ENCODE measurements at regions not wholly inside any gene's neighbourhood (a gene's known extent, or its start where the extent isn't known, plus 50 kb on each side); places are given as distances from the start of the nearest gene placed in this dataset.

GRCh38 chr13:99133848-99134247 is 66.8 kb upstream of the UBAC2 start:
- no peak for DNase-seq (ENCODE audit: low read depth, low spot score)
- Histone ChIP-seq H3K27me3 (ENCODE audit: insufficient read depth, low read length) (no peaks in the 10 kb centered on the region), H4K20me1 (ENCODE audit: insufficient read depth) (no peaks in the 10 kb centered on the region), H3K9me2 (ENCODE audit: insufficient read depth) (no peaks in the 10 kb centered on the region), H3K9me3 (ENCODE audit: control insufficient read depth in 1 of 2, insufficient read depth in 1 of 2, low read depth in 1 of 2, low read length in 2 of 2) (no peaks in the 10 kb centered on the region), H3K27ac (ENCODE audit: low read depth, low read length) (no peak overlapping the region), H3K79me2 (ENCODE audit: insufficient read depth, low read length) (no peaks in the 10 kb centered on the region), H3K4me1 (ENCODE audit: control insufficient read depth in 1 of 2, insufficient read depth in 2 of 2, low read length in 2 of 2) (no peaks in the 10 kb centered on the region), H3K4me3 (replicated peaks in 1 of 2; ENCODE audit: low read depth in 1 of 2, low read length in 2 of 2) (no peak overlapping the region), H3K4me2 (ENCODE audit: low read length) (no peak overlapping the region), H3K36me3 (ENCODE audit: control insufficient read depth in 1 of 2, insufficient read depth in 2 of 2, low read length in 2 of 2) (no peaks in the 10 kb centered on the region), H2AFZ (ENCODE audit: low read depth, low read length, poor library complexity, severe bottlenecking) (no peak overlapping the region), H3K9ac (ENCODE audit: low read length) (no peak overlapping the region)
- ChIA-PET POLR2A (no interaction called here), RAD21 (ENCODE audit: low non-redundant PET in 1 of 2, low total read pairs in 2 of 2, uncharacterized antibody in 2 of 2, unreplicated experiment in 2 of 2) (no interaction called here), CTCF (interaction anchor here (1.6 kb wide), 1 partner anchor 43 kb away, joined by 4 read pairs; no protein-coding TSS in a partner anchor)
- no TSS peak for BruUV-seq (replicated peaks)
- no peak for ATAC-seq
- intact Hi-C loops (cut with micrococcal nuclease), result no loop called here
- no peak for TF ChIP-seq ZBTB33 (IDR thresholded peaks at IDR 0.05; ENCODE audit: extremely low read depth, insufficient replicate concordance, low read length)
- no peak for TF ChIP-seq FOSL1 (IDR thresholded peaks at IDR 0.05; ENCODE audit: low read depth)

GRCh38 chr13:99135591-99135990 is 65.1 kb upstream of the UBAC2 start:
- Histone ChIP-seq H3K4me1 (ENCODE audit: control insufficient read depth in 1 of 2, insufficient read depth in 2 of 2, low read length in 2 of 2) (no peaks in the 10 kb centered on the region), H3K4me3 (replicated peaks in 1 of 2; ENCODE audit: low read depth in 1 of 2, low read length in 2 of 2) (no peak overlapping the region), H3K36me3 (ENCODE audit: control insufficient read depth in 1 of 2, insufficient read depth in 2 of 2, low read length in 2 of 2) (no peaks in the 10 kb centered on the region), H3K9me2 (ENCODE audit: insufficient read depth) (no peaks in the 10 kb centered on the region), H3K4me2 (ENCODE audit: low read length) (no peak overlapping the region), H4K20me1 (ENCODE audit: insufficient read depth) (no peaks in the 10 kb centered on the region), H3K27me3 (ENCODE audit: insufficient read depth, low read length) (no peaks in the 10 kb centered on the region), H3K9me3 (ENCODE audit: control insufficient read depth in 1 of 2, insufficient read depth in 1 of 2, low read depth in 1 of 2, low read length in 2 of 2) (no peaks in the 10 kb centered on the region), H3K9ac (ENCODE audit: low read length) (no peak overlapping the region), H3K27ac (ENCODE audit: low read depth, low read length) (no peak overlapping the region), H2AFZ (ENCODE audit: low read depth, low read length, poor library complexity, severe bottlenecking) (no peak overlapping the region), H3K79me2 (ENCODE audit: insufficient read depth, low read length) (no peaks in the 10 kb centered on the region)
- no peak for DNase-seq (ENCODE audit: low read depth, low spot score)
- BruUV-seq (replicated peaks), result no TSS peak
- no peak for ATAC-seq
- intact Hi-C loops (cut with micrococcal nuclease), result no loop called here
- no peak for TF ChIP-seq RAD21 (IDR thresholded peaks at IDR 0.05; ENCODE audit: low read depth)
- no peak for TF ChIP-seq CEBPB (IDR thresholded peaks at IDR 0.05; ENCODE audit: low read depth)
- TF ChIP-seq FOSL1 (IDR thresholded peaks at IDR 0.05; ENCODE audit: low read depth), result no peak
- no peak for TF ChIP-seq EZH2 (IDR thresholded peaks at IDR 0.05)
- no peak for TF ChIP-seq ZNF274 (IDR thresholded peaks at IDR 0.05; ENCODE audit: low read depth, low read length)
- TF ChIP-seq REST (IDR thresholded peaks at IDR 0.05; ENCODE audit: low read depth), result no peak
- no peak for TF ChIP-seq ZBTB33 (IDR thresholded peaks at IDR 0.05; ENCODE audit: extremely low read depth, insufficient replicate concordance, low read length)
- POLR2A ChIA-PET, result no interaction called here
- CTCF ChIA-PET, result no interaction called here
- RAD21 ChIA-PET (ENCODE audit: low non-redundant PET in 1 of 2, low total read pairs in 2 of 2, uncharacterized antibody in 2 of 2, unreplicated experiment in 2 of 2), result no interaction called here

All from HCT116 (cell line).